ENCODE measurements at regions not wholly inside any gene's neighbourhood (a gene's known extent, or its start where the extent isn't known, plus 50 kb on each side); places are given as distances from the start of the nearest gene placed in this dataset.
"Not testable (repeated sequence)": the region's sequence is repeated elsewhere in the genome, so short reads cannot be mapped to it uniquely, and the experiment has no call there.

GRCh38 chr11:3583476-3583875 is 58.3 kb downstream of the ART5 start:
- H3K9me3 Mint-ChIP-seq; H3K4me3 Mint-ChIP-seq; H3K27ac Mint-ChIP-seq; ATAC-seq; DNase-seq (ENCODE audit: low spot score); H3K36me3 Mint-ChIP-seq: not testable (repeated sequence)
- Mint-ChIP-seq H3K27me3 (peaks cover 33 to 38% of the 10 kb centered on the region in 2 donors), H3K4me1 (ENCODE audit: low read depth in 2 of 2) (peaks cover 8 to 11% of the 10 kb centered on the region in 2 donors)

GRCh38 chr11:3581389-3581725 is 60.4 kb downstream of the ART5 start:
- not testable (repeated sequence) for H3K9me3 Mint-ChIP-seq; DNase-seq (ENCODE audit: low spot score); ATAC-seq; H3K36me3 Mint-ChIP-seq; H3K27ac Mint-ChIP-seq
- H3K4me3 Mint-ChIP-seq: peak overlapping the region; percentile 42
- peaks cover 26 to 35% of the 10 kb centered on the region in 2 donors for H3K27me3 Mint-ChIP-seq
- H3K4me1 Mint-ChIP-seq (ENCODE audit: low read depth in 2 of 2): peaks cover 8 to 11% of the 10 kb centered on the region in 2 donors

- Mint-ChIP-seq H3K4me1 (ENCODE audit: low read depth in 2 of 2) (peaks cover 8 to 11% of the 10 kb centered on the region in 2 donors), H3K4me3 (peak overlapping the region; percentile 65), H3K27me3 (peaks cover 24 to 39% of the 10 kb centered on the region in 2 donors)
- H3K36me3 Mint-ChIP-seq; ATAC-seq; H3K27ac Mint-ChIP-seq; H3K9me3 Mint-ChIP-seq; DNase-seq (ENCODE audit: low spot score): not testable (repeated sequence)
Measured at GRCh38 chr11:3580487-3581388, 61.1 kb downstream of the ART5 start.

GRCh38 chr11:3579600-3580459 is 62.0 kb downstream of the ART5 start:
- H3K4me1 Mint-ChIP-seq (ENCODE audit: low read depth in 2 of 2): peaks cover 8 to 11% of the 10 kb centered on the region in 2 donors
- H3K27me3 Mint-ChIP-seq: peaks cover 17 to 39% of the 10 kb centered on the region in 2 donors
- ATAC-seq; DNase-seq (ENCODE audit: low spot score); H3K27ac Mint-ChIP-seq; H3K36me3 Mint-ChIP-seq; H3K9me3 Mint-ChIP-seq: not testable (repeated sequence)
- H3K4me3 Mint-ChIP-seq: peak overlapping the region; percentile 65

GRCh38 chr11:3576066-3576604 is 65.7 kb downstream of the ART5 start:
- not testable (repeated sequence) for H3K27ac Mint-ChIP-seq; H3K4me3 Mint-ChIP-seq; H3K4me1 Mint-ChIP-seq (ENCODE audit: low read depth in 2 of 2); ATAC-seq; H3K9me3 Mint-ChIP-seq; H3K36me3 Mint-ChIP-seq; DNase-seq (ENCODE audit: low spot score)
- H3K27me3 Mint-ChIP-seq: peaks cover 16 to 23% of the 10 kb centered on the region in 2 donors

- ATAC-seq; H3K27ac Mint-ChIP-seq; H3K9me3 Mint-ChIP-seq; DNase-seq (ENCODE audit: low spot score); H3K4me1 Mint-ChIP-seq (ENCODE audit: low read depth in 2 of 2); H3K4me3 Mint-ChIP-seq; H3K36me3 Mint-ChIP-seq: not testable (repeated sequence)
- H3K27me3 Mint-ChIP-seq: peaks cover 0 to 10% of the 10 kb centered on the region in 2 donors
Measured at GRCh38 chr11:3572976-3573647, 68.7 kb downstream of the ART5 start.

- not testable (repeated sequence) for ATAC-seq; H3K4me1 Mint-ChIP-seq (ENCODE audit: low read depth in 2 of 2); DNase-seq (ENCODE audit: low spot score); H3K27ac Mint-ChIP-seq; H3K36me3 Mint-ChIP-seq; H3K4me3 Mint-ChIP-seq; H3K27me3 Mint-ChIP-seq; H3K9me3 Mint-ChIP-seq
Measured at GRCh38 chr11:3571752-3572151, 70.0 kb downstream of the ART5 start.

- not testable (repeated sequence) for H3K27me3 Mint-ChIP-seq; H3K36me3 Mint-ChIP-seq; H3K4me3 Mint-ChIP-seq; H3K4me1 Mint-ChIP-seq (ENCODE audit: low read depth in 2 of 2); DNase-seq (ENCODE audit: low spot score); H3K27ac Mint-ChIP-seq; H3K9me3 Mint-ChIP-seq; ATAC-seq
Measured at GRCh38 chr11:3565838-3566237, 76.0 kb downstream of the ART5 start.

GRCh38 chr11:3564383-3564782 is 77.4 kb downstream of the ART5 start:
- not testable (repeated sequence) for H3K4me3 Mint-ChIP-seq; H3K36me3 Mint-ChIP-seq; DNase-seq (ENCODE audit: low spot score); H3K9me3 Mint-ChIP-seq; H3K27me3 Mint-ChIP-seq; ATAC-seq; H3K4me1 Mint-ChIP-seq (ENCODE audit: low read depth in 2 of 2); H3K27ac Mint-ChIP-seq

GRCh38 chr11:3554621-3555020 is 87.2 kb downstream of the ART5 start:
- not testable (repeated sequence) for DNase-seq (ENCODE audit: low spot score); H3K27ac Mint-ChIP-seq
- peaks cover 21 to 24% of the 10 kb centered on the region in 2 donors for H3K27me3 Mint-ChIP-seq

GRCh38 chr11:3544990-3545389 is 96.8 kb downstream of the ART5 start:
- Mint-ChIP-seq H3K4me3 (peak overlapping the region; percentile 8), H3K27me3 (peaks cover 27 to 29% of the 10 kb centered on the region in 2 donors)
- not testable (repeated sequence) for ATAC-seq; H3K36me3 Mint-ChIP-seq; H3K9me3 Mint-ChIP-seq; H3K4me1 Mint-ChIP-seq (ENCODE audit: low read depth in 2 of 2); DNase-seq (ENCODE audit: low spot score); H3K27ac Mint-ChIP-seq

More at GRCh38 chr11:3554621-3555020, 87.2 kb downstream of the ART5 start:
- H3K9me3 Mint-ChIP-seq; H3K4me1 Mint-ChIP-seq (ENCODE audit: low read depth in 2 of 2); ATAC-seq; H3K36me3 Mint-ChIP-seq; H3K4me3 Mint-ChIP-seq: not testable (repeated sequence)

GRCh38 chr11:3538220-3538619 is 103.6 kb downstream of the ART5 start:
- H3K27ac Mint-ChIP-seq; DNase-seq (ENCODE audit: low spot score); H3K4me1 Mint-ChIP-seq (ENCODE audit: low read depth in 2 of 2); ATAC-seq; H3K36me3 Mint-ChIP-seq; H3K9me3 Mint-ChIP-seq; H3K4me3 Mint-ChIP-seq: not testable (repeated sequence)
- H3K27me3 Mint-ChIP-seq: peaks cover 25 to 43% of the 10 kb centered on the region in 2 donors

GRCh38 chr11:3537254-3537653 is 104.5 kb downstream of the ART5 start:
- H3K36me3 Mint-ChIP-seq; H3K4me1 Mint-ChIP-seq (ENCODE audit: low read depth in 2 of 2); H3K27ac Mint-ChIP-seq; DNase-seq (ENCODE audit: low spot score); ATAC-seq; H3K4me3 Mint-ChIP-seq; H3K9me3 Mint-ChIP-seq: not testable (repeated sequence)
- H3K27me3 Mint-ChIP-seq: peaks cover 23 to 38% of the 10 kb centered on the region in 2 donors

Measured in natural killer cell treated with Interleukin-12 subunit alpha and Interleukin-12 subunit beta and Interleukin-15 and Interleukin-18, amount 100 ng/mL, for 72 hours (primary cell).